H1 (cell line): ENCODE measurements at regions not wholly inside any gene's neighbourhood (a gene's known extent, or its start where the extent isn't known, plus 50 kb on each side); places are given as distances from the start of the nearest gene placed in this dataset.

Experiments
- CHD2 ChIP-seq: IDR thresholded peaks from 2 replicates; pipeline ENCODE4 v1.6.1; 2012; ENCODE audit warnings: low read length, improper control_type of control experiment
- CHD7 ChIP-seq: fragments of 300-600 bp; sonication (generic); IDR thresholded peaks from 2 replicates; pipeline ENCODE4 v1.7.1; 2012; ENCODE audit warnings: low read length, moderate library complexity, mild to moderate bottlenecking, inconsistent platforms; ENCODE audit not compliant: insufficient replicate concordance
- HDAC6 ChIP-seq: IDR thresholded peaks from one replicate; pipeline ENCODE4 v1.7.1; 2012; ENCODE audit warnings: low read depth, mild to moderate bottlenecking, inconsistent platforms, low read length, moderate library complexity
- NANOG ChIP-seq: IDR thresholded peaks from 2 replicates; pipeline ENCODE4 v1.6.1; 2011; ENCODE audit warnings: low read length, low read depth, mild to moderate bottlenecking, inconsistent platforms; ENCODE audit not compliant: insufficient read depth, poor library complexity, severe bottlenecking
- POU5F1 ChIP-seq: IDR thresholded peaks from 2 replicates; pipeline ENCODE4 v1.6.1; 2011; ENCODE audit warnings: low read depth, mild to moderate bottlenecking, low read length, moderate library complexity
- RAD21 ChIP-seq, 2 experiments: IDR thresholded peaks in 1 of 2; conservative IDR thresholded peaks in 1 of 2; 2 replicates each; pipeline ENCODE4 v1.6.1; 2011; ENCODE audit warnings: low read depth in 2 of 2, low read length in 2 of 2, improper control_type of control experiment in 1 of 2, inconsistent platforms in 1 of 2, mild to moderate bottlenecking in 1 of 2, moderate library complexity in 1 of 2
- SP4 ChIP-seq: IDR thresholded peaks from 2 replicates; pipeline ENCODE4 v1.6.1; 2012; ENCODE audit warnings: low read length, inconsistent platforms

GRCh38 chr10:113337142-113337541 lies 215.7 kb upstream of the HABP2 start (continued):
- TF ChIP-seq CHD7 (no peak), POU5F1 (no peak), RAD21 (IDR thresholded peaks at IDR 0.05 in 1 of 2, conservative IDR thresholded peaks at IDR 0.05 in 1 of 2; ENCODE audit: low read depth in 2 of 2, low read length in 2 of 2) (no peak), HDAC6 (no peak), SP4 (no peak), NANOG (no peak), CHD2 (no peak)
- TF ChIP-seq, all 59 proteins: peak for 0
